Glomerular visceral epithelial cell (primary cell): ENCODE measurements at regions not wholly inside any gene's neighbourhood (a gene's known extent, or its start where the extent isn't known, plus 50 kb on each side); places are given as distances from the start of the nearest gene placed in this dataset.

Source experiments
- DNase-seq: peaks from one replicate; pipeline ENCODE4 v3.0.0-alpha.2; 2016; ENCODE audit errors: extremely low spot score

GRCh38 chr19:16000024-16000663 is 51.3 kb downstream of the OR10H4 start:
- no peak for DNase-seq

DNA sequence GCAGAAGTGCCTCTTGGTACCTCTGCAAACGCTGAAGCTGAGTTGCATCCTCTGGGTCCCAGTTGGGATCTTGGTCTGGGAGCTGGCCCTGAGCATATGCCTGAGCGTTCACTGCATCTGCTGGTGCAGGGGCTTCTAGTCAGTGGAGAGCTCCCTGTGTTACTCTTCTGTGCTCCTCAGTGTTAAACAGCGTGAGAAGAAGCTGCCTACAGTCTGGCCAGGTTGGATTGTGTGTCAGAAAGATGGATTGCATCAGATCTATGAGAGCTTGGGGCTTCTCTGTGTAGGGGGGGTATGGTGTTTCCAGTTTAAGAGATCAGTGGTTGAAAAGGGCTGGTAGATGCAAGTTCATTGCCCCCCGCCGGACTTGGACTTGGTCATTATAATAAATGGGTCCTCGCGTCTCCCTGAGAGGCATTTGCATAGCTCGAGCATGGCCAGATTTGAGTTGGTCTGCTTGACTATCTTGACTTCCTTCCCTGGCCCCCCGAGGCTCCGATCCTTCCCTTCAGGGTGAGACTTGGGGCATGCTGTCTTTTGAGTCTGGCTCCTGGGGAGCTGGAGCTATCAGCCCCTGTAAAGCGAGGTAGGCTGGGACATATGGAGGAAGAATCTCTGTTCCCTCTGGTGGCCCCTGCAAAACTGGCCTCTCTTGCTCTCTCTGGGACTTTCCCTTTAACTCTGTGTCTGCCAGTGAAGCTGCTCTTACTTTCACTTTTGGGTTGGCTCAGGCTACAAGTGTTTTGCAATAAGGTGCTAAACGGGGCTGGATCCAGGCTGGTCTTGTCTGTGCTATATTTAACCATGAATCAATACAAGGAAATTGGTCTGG is 52.9 kb downstream of the OR10H4 start:
- peak; percentile 34 for DNase-seq

DNA sequence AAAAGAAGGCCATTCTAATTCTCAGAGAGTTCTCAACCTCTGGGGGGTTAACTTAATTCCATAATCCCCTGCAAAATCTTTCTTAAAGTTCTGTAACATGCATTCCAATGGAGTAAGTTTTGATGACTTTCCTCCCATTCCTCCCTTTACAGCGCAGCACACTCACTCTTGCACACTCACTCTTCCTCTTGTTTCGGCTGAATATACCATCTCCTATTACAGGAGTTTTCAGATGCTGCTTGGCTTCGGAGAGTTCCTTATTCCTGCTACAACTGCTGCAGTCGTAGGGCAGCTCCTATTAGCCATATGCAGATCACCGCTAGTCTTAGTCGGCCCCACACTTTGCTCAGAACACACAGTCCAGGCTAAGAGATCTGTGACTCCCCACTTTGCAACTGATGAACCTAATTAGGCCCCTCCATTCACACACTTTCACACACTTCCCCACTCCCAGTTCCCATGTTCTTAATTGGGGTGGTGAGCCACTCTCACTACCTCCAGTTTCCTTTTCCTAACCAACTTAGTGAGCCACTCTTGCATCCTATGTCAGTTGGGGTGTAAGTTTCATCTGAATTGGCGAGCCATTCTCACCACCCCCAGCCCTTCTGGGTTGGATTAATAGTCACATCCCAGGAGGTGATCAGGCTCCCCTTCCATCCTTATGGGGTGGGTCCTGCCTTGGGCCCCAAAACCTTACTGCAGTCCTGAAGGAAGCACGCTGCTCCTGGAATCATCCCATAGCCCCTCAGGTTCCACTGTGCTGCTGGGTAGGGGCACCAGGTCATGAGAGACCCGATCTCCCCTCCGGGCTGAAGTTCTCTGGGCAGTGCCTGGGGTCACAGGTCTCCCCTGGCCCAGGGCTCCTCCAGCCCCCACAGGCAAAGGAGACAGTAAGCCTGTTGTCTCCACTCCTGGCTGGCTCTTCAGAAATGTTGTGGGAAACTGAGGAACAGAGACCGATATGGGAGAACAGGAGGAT is 53.9 kb downstream of the OR10H4 start:
- DNase-seq, result no peak

- no peak for DNase-seq
These were observed 54.6 kb downstream of the OR10H4 start for GRCh38 chr19:16003391-16003790.

DNA sequence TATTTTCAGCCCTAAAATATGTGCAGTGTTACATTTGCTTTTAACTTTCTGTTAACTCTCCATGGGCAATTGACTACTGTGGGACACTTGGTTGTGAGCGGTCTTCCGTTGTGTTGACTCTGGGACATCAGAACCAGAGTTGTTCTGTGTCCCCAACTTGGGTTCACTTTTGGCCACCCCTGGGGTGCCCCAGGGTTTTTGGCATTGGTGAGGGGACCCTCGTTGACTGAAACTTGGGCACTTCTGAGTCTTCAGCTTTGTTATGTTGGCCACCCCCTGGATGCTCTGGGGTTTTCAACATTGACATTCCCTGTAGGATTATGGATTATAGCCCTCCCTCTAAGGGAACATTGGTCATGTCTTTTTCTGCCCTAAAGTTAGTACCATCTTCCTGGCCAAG is 57.1 kb downstream of the OR10H4 start:
- no peak for DNase-seq

DNA sequence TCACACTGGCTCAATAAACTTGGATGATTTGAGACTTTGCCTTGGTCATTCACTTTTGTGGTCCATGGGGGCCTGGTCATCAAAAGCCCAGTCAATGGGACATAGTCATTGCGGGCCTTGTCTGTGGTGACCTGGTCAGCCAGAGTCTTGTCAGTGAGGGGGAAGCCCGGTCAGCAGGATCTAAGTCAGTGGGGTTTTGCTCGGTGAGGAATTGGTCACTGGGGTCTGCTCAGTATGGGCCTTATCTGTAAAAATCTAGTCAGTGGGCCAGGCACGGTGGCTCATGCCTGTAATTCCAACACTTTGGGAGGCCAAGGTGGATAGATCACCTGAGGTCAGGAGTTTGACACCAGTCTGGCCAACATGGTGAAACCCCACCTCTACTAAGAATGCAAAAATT is 63.7 kb upstream of the TPM4 start:
- no peak for DNase-seq

- no peak for DNase-seq
These were observed 63.0 kb upstream of the TPM4 start for GRCh38 chr19:16013181-16013850.

DNA sequence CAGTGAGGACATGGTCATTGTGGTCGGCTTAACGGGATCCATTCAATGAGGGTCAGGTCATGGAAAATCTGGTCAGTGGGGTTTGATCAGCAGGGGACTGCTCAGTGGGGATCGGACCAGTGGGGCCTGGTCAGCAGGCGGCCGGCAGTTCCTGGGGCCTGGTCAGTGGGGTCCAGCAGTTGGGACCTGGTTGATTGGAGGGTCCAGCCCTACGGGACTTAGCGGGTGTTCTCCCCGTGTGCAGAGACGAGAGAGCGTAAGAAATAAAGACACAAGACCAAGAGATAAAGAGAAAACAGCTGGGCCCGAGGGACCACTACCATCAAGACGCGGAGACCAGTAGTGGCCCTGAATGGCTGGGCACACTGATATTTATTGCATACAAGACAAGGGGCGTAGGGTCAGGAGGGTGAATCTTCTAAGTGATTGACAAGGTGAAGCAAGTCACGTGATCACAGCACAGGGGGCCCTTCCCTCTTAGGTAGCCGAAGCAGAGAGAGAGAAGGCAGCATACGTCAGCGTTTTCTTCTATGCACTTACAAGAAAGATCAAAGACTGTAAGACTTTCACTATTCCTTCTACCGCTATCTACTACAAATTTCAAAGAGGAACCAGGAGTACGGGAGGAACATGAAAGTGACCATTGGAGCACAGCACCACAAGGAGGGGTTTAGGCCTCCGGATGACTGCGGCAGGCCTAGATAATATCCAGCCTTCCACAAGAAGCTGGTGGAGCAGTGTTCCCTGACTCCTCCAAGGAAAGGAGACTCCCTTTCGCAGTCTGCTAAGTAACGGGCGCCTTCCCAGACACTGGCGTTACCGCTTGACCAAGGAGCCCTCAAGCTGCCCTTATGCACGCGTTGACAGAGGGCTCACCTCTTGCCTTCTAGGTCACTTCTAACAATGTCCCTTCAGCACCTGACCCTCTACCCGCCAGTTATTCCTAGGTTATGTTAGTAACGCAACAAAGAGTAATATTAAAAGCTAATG is 62.1 kb upstream of the TPM4 start:
- no peak for DNase-seq

- no peak for DNase-seq
These were observed 61.1 kb upstream of the TPM4 start for GRCh38 chr19:16014923-16015804.

GRCh38 chr19:16015805-16016173 is 60.5 kb upstream of the TPM4 start:
- no peak for DNase-seq

DNA sequence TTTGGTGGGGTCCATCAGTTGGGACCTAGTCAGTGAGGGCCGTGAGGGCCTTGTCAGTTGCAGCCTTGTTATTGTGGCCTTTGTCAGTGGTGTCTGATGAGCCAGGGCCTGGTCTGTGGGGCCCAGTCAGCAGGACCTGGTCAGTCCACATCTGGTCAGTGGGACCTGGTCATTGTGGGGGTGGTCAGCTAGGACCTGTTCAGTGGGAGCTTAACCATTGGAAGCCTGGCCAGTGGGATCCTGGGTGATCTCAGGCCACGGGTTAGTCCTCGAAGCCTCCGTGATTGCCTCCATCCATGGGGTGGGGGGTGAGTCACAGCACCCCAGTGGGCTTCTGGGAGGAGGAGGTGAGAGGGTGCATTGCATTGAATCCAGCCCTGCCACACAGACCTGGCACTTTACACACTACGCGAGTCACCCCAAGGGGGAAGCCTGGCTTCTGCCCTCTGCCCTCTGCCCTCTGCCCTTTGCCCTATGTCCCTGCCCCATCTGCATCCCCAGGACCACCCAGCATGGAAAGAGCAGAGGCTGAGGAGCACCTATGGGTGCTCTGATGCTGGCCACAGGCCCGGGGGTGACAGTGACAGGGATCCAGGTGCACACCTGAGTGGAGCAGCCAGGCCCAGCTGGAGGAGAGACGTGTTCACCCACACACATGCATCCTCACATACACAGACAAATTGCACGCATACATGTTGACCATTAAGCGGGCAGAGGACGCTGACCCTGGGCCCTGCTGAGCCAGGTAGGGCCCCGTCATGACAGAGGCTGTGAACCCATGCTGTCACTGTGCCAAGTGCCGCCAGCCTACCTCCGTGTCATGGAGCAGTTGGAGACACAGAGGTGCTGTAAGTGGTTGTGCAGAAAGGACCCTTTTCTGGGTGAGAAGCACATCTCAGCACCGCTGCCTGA is 59.8 kb upstream of the TPM4 start:
- DNase-seq, result no peak

DNA sequence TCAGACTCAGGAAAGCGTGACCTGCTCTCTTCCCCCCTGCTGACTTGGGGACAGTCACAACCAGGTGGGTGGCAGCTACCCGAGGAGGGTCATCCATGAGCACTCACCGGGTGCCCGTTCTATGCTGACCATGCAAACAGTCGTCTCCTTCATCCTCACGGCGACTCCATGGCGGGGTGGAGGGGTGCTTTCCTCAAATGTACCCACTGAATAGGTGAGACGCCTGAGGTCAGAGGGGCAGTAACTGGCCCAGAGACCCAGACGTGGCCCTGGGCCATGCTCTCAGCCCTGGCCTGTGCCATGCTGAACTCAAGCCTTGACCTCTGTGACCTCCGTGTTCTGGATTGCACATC is 59.2 kb upstream of the TPM4 start:
- DNase-seq, result no peak

GRCh38 chr19:16018106-16018755 is 58.1 kb upstream of the TPM4 start:
- DNase-seq, result no peak

GRCh38 chr19:16018801-16019551 is 57.3 kb upstream of the TPM4 start:
- DNase-seq, result no peak

DNA sequence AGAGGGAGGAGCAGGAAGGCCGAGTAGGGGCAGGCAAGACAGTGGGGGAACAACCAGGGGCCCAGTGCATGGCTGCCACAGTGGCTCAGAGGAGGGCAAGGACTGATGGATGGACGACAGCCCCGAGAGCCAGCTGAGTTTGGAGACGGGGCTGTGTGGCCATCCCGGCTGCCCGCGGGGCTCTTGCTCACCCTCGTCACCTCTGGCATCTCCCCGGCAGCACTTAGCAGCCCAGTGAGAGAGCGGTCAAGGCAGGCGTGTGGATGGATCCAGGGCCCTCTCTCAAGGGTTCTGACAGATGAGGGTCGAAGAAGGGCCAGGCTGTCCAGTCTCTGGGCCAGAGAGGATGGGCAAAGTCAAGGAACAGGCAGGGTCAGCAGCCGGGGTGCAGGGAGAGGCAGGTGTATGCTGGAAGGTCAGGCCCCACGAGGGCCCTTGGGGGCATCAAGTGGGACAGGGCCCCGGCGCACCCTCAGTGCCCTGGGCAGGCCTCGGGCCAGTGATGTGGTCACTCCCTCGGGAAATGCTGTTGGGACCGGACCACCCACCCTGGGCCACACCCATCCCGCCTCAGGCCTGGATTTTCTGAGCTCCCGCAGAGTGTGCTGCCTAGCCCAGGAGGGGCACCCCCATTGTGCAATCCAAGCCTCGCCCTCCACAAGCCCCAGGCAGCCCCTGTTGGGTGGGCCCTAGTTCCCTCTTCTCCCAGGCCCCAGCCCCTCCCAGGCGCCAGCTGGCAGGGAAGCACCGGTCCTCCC is 56.4 kb upstream of the TPM4 start:
- DNase-seq, result no peak

DNA sequence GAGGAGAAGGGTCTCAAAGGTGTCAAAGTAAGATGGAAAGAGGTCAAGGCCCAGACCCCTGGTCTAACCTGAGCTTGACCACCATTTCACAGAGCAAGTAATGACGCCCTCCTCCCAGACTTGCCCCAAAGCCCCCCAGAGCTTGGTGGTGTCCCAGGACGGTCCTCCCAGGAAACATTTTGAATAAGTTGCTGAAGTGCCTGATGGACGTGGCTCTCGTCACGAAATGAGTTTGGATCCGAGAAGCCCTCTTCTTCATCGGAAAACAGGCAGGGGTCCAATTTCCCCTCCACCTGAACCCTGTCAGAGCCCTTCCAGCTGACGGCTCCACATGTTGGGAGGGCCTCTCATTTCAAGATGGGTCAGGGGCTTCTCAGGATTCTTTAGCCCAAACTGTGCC is 54.5 kb upstream of the TPM4 start:
- DNase-seq, result no peak

DNA sequence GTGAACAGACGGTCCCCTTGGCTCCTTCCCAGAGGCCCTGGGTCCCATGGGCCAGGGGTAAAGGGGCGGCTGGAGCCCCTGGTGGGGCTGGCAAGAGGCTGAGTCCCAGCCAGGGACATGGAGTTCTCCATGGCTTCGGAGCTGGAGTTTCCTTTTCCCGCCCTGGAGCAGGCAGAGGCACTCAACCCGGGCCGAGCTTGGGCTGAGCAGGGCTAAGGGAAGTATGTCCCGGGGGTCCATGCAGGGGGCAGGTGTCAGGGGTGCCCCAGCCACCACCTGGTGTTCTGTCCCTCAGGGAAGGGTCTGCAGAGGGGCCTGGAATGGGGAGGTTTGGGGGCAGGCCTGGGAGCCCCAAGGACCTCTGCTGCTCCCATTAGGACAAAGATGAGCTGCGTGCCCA is 54.0 kb upstream of the TPM4 start:
- DNase-seq, result no peak
